SK-N-MC (cell line): ENCODE measurements at regions not wholly inside any gene's neighbourhood (a gene's known extent, or its start where the extent isn't known, plus 50 kb on each side); places are given as distances from the start of the nearest gene placed in this dataset.

ENCODE experiments used
- FOXP2 ChIP-seq: optimal IDR thresholded peaks from 2 replicates; pipeline ENCODE3; 2011; ENCODE audit warnings: mild to moderate bottlenecking, moderate library complexity; ENCODE audit not compliant: insufficient read depth; ENCODE audit errors: extremely low read length, control extremely low read depth
- POLR2AphosphoS5 ChIP-seq: IDR thresholded peaks from 2 replicates; pipeline ENCODE4 v1.6.1; 2012; ENCODE audit warnings: mild to moderate bottlenecking, low read depth, low read length, borderline replicate concordance

- TF ChIP-seq POLR2AphosphoS5 (no peak), FOXP2 (no peak)
Observed at GRCh38 chr6:66265737-66266136, 558.7 kb upstream of the EYS start.
